IPS-18c (cell line): ENCODE measurements at regions not wholly inside any gene's neighbourhood (a gene's known extent, or its start where the extent isn't known, plus 50 kb on each side); places are given as distances from the start of the nearest gene placed in this dataset.
A peak's percentile ranks its signal among the peaks of the same experiment; 100 is the strongest.

Source experiments
- H3K4me3 ChIP-seq: 2 replicates; pipeline ENCODE4 v1.7.0; 2013; ENCODE audit warnings: low read depth, mild to moderate bottlenecking, low read length, moderate library complexity; ENCODE audit not compliant: insufficient read depth
- H3K9me3 ChIP-seq: one replicate; pipeline ENCODE4 v1.6.1; 2013; ENCODE audit warnings: mild to moderate bottlenecking, low read length, moderate library complexity; ENCODE audit not compliant: control insufficient read depth, insufficient read depth

DNA sequence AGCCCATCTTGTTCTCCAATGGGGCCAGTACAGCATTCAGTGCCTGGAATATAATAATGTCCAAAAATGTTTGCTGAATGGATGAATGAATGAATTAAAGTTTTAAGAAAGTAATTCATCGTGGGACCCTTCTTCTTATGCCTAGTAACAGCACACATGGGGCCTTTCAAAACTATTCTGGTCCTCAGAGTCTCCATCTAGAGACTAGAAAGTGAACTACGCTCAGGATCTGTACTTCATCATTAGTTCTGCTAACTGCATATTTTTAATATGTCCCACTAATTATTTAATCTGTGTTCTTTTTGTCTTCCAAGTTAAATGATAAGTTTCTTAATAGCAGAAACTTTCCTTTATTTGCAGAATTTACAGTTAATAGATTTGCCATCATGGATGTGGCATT is 172.5 kb downstream of the SMAD2 start:
- no peak overlapping the region for H3K4me3 ChIP-seq
- no peaks in the 10 kb centered on the region for H3K9me3 ChIP-seq

DNA sequence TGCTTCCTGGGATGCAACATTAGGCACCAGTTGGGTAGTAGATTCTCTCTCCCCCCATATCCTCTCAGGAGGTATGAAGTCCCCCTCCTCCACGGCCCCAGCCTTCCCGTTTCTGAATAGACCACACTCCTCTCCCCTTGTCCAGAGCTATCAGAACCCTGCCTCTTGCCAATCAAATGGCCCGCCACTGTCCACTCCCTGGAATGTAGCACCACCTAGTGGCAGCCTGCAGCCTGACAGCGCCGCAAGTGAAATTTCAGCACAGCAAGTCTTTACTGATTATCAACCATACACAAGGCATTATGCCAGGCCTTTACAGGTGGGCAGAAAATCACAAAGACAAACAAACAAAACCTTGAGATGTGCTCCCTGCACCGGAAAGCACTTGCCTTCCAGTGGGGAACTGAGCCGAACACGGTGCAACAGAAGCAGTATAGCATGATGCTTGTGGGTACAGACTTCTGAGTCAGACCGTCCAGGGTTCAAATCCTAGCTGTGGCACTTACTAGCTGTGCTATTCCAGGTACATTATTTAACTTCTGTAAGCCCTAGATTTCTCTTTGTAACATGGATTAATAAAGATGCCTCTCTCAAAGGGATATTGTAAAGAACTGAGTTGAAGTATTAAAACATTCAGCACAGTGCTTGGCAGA is 174.0 kb downstream of the SMAD2 start:
- H3K9me3 ChIP-seq, result no peaks in the 10 kb centered on the region
- no peak overlapping the region for H3K4me3 ChIP-seq

DNA sequence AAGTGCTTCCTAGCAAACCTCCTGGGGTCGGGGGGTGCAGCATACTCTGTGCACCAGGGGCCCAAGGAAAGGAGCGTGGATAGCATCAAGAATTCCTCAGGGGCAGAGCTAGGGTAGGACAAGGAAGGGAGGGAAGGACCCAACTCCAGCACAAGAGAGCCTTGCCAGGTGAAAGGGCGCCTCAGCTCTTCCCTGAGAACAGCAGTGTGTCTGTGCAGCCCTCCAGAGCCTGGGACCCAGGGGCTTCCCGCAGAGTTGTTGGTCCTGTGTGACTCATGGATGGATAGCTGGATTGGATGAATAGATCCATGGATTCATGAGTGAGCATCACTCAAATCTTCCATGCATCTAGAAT is 175.4 kb downstream of the SMAD2 start:
- Histone ChIP-seq H3K4me3 (no peak overlapping the region), H3K9me3 (no peaks in the 10 kb centered on the region)

DNA sequence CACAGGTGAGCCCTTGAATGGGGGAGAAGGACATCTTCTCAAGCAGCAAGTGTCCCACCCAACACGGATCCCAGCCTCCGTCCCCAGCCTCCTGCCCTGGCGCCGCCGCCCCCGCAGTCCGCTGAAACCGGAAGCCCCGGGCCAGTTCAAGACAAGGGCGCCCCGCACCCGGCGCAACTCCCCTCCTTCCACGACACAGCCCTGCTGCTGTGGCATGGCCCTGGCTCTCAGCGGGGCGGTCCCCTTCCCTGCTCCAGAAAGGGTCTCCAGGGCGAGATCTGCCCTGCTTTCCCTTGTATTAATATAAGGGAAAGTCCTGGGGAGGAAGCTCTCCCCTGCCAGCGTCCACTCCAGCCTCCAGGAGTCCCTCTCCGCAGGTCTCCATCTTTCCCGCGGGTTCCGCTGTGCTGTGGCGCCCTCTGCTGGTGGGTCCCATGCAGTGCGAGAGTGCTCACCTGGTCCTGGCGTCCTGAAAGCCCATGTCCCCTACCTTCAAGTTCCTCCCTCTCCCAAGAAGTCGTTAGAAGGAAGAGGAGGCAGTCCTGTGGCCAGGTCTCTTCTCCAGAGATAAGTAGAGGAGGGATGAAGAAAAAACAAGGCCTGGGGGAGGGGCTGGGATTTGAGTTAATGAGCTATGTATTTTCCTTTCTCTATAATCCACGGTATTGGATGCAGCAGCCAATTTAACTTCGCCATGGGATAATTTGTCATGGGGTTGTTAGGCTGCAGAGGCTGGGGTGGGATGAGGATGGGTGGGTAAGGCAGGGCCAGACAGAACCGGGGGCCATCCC is 176.0 kb downstream of the SMAD2 start:
- Histone ChIP-seq H3K9me3 (no peaks in the 10 kb centered on the region), H3K4me3 (peak overlapping the region; percentile 29)

DNA sequence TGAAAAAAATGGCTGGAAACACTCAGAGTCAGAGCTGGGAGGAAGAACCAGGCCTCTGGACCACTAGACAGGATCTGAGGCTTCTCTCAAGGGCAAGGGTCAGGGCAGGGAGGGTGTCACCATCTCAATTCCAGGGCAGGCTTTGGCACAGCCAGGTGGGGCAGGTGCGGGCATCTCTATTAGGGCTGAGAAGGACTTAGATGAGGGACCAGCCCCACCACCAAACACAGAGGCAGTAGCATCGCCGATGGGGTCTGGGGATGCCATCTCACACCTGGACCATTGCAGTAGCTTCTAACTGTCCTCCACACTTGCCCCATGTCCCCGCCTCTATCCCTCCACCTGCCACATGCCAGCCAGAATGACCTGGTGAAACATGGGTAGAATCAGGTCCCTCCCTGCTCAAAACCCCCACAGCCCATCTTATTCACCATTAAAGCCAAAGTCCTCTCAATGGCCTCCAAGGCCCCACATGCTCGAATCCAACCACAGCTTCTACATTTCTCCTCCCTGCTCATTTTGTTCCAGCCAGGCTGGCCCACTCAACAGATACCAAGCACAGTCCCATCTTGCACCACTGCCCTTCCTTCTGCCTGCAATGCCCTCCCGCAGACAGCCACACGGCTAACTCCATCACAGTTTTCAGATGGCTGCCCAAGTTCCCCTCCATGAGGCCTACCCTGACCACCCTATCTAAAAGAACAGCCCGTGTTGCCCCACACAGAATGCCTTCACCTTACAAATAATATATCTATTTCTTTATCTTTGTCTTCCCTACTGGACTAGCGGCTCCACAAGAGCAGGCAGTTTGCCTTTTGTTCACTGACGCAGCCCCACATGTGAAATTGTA is 177.4 kb downstream of the SMAD2 start:
- Histone ChIP-seq H3K4me3 (no peak overlapping the region), H3K9me3 (no peaks in the 10 kb centered on the region)

DNA sequence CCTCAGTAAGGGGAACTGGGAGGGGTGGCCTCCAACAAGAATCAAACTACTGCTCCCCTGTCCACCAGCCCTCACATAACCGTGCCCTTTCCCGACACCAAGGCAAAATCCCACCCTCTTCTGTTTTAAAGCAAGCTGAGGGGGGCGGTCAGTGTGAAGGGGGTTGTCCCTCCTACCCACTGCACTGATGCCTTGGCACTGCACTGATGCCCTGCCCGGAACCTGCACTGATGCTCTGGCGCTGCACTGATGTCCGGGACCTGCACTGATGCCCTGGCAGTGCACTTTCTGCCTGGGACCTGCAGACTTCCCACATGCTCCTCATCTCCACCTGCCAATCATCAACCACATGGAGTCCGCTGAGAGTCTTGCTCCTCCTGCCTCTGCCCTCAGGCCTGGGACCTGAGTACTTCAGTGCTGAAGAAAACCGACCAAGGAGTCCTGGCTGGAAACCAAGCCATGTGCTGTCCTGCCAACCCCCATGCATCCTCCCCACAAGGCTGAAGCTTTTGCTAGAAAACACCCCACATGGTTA is 179.5 kb downstream of the SMAD2 start:
- Histone ChIP-seq H3K9me3 (no peaks in the 10 kb centered on the region), H3K4me3 (no peak overlapping the region)

DNA sequence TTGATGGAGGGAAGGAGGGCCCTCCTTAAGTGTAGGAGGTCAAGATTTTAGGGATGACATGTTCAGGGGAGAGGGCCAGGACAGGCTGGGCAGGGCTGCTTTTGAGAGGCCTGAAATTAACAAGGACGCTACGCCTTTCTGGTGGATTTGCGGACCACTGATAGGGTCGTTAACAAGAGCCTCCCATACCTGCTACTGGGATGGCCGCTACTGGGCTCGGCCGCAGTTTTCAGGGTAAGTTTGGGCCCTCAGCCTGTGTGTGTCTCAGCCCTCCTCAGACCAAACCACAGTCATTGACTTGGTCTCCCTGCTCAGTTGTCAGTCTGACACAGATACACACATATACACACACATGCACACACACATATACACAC is 180.9 kb downstream of the SMAD2 start:
- no peaks in the 10 kb centered on the region for H3K9me3 ChIP-seq

DNA sequence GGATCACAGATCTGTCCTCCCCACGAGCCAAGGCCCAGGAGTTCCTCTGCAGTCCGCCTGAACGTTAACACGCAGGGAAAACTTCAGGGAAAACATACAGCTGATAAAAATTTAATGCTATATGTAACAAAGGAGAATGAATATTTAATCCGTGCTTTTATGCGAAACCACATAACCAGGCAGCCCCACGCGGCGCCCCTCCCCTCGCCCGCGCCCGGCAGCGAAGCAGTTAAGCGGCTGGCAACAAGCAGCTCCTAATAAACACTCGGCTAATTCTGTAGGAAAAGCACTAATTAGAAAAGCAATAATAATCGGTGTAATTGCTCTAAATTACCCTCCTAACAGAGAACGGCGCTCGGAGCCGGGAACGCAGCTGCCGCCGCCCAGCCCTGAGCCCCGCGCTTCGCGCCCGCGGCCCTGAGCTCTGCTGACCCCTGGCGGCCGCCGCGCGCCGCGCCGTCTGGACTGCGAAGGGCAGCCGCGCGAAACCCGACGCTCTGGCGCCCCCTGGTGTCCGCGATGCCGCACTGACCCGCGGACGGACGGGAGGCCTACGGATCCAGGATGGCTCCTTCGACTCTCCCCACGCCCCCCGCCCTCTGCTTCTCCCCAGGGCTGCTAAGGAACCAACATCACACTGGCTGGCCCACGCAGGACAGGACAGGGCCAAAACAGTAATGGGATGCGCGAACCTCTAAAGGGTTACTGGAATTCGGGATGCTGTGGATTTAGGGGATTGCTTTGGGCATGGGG is 181.4 kb downstream of the SMAD2 start:
- H3K4me3 ChIP-seq, result peak overlapping the region; percentile 39; the same call in 1 of the 2 replicates
- H3K9me3 ChIP-seq, result no peaks in the 10 kb centered on the region

More for the DNA sequence above, 180.9 kb downstream of the SMAD2 start:
- H3K4me3 ChIP-seq, result no peak overlapping the region

DNA sequence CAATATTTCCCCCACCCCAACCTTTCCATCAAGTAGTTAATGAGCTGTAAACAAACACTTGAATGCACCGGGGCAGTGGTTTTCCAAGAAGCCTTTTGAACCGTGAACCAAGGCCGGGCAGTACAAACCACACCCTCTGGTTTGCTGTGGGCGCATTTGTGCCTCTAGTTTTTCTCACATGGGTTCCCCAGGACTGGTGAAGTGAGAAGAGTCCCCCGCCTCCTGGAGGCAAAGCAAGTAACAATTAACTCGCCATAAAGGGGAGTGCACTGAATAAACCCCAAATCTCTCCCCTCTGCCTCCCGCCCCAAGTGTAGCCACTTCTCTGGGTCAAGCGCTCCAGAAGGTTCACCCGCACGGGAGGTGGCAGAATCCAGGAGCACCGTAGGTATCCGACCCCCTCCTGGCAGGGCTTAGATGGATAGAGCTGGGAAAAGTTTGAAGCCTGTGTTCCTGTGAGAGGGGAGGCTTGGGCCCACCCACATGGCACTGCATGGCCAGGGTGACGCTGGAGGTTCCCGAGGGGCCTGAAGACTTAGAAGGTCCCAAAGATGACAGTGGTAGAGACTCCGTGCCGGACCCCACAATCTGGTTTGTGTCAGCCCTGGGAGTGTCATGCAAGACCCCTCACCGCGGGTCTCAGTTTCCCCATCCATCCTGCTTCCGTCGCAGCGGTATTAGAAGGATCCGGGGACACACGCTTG is 182.2 kb downstream of the SMAD2 start:
- Histone ChIP-seq H3K9me3 (no peaks in the 10 kb centered on the region), H3K4me3 (no peak overlapping the region; the same call in 1 of the 2 replicates)

DNA sequence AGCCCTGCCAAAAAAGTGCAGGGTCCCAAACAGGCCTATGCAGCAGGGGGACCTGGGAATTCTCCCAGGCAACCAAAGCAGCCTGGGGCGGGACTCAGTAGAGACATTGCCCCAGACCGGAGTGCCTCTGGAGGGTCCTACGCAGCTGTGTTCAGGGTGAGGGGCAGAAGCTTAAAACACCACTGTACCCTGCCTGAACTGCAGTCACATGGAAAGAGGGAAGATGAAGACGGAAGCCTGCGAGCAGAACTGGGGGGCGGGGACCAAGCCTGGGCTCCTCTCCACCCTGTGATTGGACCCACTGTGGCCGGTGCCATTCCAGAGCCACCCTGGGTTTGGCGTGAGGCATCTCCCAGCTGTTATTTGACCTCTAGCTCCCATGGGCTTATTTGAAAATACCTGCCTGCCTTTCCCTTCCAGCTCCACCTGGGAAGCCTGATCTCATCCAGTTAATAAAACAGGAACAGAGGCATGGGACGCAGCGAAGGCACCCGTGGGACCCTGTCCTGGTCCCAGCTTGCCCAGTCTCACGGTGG is 183.1 kb downstream of the SMAD2 start:
- Histone ChIP-seq H3K9me3 (no peaks in the 10 kb centered on the region), H3K4me3 (no peak overlapping the region)

DNA sequence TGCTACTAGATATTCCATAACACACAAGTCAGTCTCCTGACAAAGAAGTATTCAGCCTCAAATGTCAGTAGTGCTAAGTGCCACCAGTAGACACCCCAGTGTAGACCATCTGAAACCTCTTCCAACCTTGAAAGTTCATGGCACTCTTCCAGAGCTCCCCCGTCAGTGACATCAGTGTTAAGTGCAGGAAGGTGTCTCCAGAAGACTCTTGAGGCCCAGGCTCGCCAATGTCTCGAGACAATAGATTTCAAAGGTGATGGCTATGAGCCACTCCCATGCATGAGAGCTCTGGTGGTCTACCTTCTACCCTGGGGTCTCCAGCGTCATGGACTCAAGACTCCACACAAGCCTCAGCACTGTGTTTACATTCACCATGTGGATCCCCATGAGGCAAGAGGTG is 183.8 kb downstream of the SMAD2 start:
- Histone ChIP-seq H3K9me3 (no peaks in the 10 kb centered on the region), H3K4me3 (no peak overlapping the region)

DNA sequence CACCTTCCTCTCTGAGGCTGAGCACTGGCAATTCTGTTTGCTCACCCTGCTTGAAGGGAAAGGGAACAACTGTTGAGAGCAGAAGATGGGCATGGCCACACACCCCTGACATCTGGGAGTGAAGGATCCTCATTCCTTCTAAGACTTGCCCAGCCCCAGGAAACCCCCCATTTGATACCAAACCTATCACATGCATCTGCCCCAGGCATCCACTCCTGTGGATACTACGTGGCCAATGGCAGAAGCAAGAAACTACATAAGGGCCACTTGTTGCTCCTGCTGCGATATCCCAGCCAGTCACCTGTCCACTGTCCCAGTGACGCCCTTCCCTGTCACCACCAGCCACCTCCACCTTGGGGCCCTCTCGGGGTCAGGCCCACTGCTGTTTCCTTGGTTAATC is 185.2 kb downstream of the SMAD2 start:
- Histone ChIP-seq H3K4me3 (no peak overlapping the region), H3K9me3 (no peaks in the 10 kb centered on the region)

DNA sequence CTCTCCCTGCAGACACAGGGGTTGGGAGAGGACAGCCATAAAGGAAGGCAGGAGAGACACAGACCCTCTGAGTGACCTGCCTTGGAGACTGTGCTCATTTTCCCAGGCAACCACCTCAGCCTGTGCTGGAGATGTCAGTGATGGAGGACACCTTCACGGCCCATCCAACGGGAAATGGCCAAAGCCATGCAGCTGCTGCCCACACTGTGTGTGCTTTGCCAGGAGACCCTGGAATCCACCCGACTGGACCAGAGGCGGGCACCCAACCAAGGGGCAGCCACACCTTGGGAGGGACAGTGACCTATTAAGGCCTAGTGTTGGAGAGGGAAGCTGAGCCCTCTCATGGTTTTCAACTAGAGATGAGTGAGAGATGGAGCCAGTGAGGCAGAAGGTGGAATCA is 192.5 kb downstream of the SMAD2 start:
- Histone ChIP-seq H3K9me3 (no peaks in the 10 kb centered on the region), H3K4me3 (no peak overlapping the region)

DNA sequence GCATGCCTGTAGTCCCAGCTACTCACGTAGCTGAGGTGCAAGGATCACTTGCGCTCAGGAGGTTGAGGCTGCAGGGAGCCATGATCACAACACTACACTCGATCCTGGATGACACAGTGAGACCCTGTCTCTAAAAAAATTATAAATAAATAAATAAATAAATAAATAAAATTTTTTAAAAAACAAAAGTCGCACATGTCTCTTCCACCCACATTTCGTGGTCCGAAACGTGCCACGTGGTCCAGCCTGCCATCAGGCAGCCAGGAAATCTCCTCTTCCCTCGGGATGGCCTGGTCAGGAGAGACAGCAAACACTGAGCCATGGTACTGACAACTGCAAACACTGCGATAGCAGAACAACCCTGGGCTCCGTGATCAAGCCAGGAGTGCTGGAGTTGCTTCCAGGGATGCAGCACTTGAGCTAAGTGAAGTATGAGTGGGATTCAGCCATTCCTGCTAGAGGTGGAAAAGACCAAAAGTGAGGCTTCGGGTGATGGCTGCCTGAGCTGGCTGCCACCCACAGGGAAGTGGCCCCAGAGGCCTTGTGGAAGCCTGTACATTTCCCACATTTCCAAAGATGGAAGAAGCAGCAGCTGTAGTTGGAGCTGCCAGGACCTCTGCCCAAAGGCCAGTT is 193.1 kb downstream of the SMAD2 start:
- no peak overlapping the region for H3K4me3 ChIP-seq
- no peaks in the 10 kb centered on the region for H3K9me3 ChIP-seq

DNA sequence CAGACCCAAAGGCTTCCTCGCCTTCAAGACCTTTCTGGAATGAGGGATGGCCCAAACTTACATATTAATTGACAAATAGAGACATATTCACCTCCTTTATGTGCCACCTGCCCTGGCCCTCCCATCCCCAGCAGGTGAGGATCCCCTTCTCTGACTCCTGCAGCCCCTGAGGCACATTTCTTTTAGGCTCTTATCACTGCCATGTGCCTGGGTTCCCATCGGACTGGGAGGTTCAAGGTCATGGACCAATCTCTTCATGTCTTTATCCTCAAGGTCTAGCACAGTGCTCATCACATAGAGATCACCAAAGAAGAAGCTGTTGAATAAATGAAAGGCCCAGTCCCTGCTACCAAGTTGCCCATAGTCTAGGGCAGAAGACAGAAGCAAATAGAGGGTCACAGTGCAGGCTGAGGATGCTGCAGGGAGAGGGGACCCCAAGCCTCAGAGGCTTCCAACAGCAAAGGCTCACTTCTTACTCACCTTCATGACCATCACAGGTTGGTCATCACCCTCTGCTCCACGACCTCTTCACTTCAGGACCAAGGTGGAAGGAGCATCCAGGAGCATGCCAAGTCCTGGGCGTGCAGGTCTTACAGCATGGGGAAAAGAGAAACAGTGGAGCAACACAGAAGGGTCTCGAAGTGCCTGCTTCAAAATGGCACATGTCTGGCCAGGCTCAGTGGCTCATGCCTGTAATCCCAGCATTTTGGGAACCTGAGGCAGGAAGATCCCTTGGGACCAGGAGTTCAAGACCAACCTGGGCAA is 193.9 kb downstream of the SMAD2 start:
- Histone ChIP-seq H3K9me3 (no peaks in the 10 kb centered on the region), H3K4me3 (no peak overlapping the region)
